ENCODE measurements at regions not wholly inside any gene's neighbourhood (a gene's known extent, or its start where the extent isn't known, plus 50 kb on each side); places are given as distances from the start of the nearest gene placed in this dataset.

DNA sequence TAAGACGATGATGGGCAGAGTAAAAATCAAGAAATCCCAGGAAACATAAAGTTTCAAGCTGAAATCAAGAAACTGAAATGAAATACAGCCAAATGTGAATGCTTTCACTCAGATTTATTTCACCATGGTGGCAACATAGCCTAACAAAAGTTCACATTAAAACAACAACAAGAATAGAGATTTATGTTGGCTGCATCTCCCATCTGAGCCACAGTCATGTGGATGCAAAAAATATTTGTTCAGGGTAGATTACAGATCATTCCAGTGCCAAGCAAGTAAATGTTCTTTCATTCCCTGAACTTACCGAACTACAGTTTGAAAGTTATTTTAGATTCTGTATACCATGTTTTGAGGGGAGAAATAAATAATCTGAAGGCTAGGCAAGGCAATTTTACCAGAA is 159.9 kb upstream of the TMTC1 start:
- TF ChIP-seq POLR2A (IDR thresholded peaks at IDR 0.05) (no peak), EP300 (IDR thresholded peaks at IDR 0.05) (no peak), CTCF (IDR thresholded peaks at IDR 0.05) (no peak)

Measured in suprapubic skin (tissue), 3 donors.